ENCODE measurements at regions not wholly inside any gene's neighbourhood (a gene's known extent, or its start where the extent isn't known, plus 50 kb on each side); places are given as distances from the start of the nearest gene placed in this dataset.
"Not testable (repeated sequence)": the region's sequence is repeated elsewhere in the genome, so short reads cannot be mapped to it uniquely, and the experiment has no call there.

DNA sequence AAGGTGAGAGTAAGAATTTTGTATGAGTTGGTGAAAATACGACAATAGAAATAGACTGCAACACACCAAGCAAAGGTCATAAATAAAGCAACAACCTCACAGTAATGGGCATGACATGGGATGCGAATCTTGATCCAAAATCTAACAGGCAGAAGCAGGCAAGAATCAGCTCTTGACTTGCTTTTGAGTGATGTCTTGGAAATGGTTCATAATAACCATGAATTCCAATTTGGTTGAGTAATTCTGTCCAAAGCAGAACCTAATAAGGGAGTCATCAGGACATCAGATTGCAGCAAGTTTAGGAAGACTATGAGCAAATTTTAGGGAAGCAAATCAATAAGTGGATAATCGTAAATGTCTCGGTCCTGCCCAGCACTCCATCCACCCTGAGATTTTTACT lies 224.0 kb upstream of the ISX start:
- TF ChIP-seq, protein P1, sequence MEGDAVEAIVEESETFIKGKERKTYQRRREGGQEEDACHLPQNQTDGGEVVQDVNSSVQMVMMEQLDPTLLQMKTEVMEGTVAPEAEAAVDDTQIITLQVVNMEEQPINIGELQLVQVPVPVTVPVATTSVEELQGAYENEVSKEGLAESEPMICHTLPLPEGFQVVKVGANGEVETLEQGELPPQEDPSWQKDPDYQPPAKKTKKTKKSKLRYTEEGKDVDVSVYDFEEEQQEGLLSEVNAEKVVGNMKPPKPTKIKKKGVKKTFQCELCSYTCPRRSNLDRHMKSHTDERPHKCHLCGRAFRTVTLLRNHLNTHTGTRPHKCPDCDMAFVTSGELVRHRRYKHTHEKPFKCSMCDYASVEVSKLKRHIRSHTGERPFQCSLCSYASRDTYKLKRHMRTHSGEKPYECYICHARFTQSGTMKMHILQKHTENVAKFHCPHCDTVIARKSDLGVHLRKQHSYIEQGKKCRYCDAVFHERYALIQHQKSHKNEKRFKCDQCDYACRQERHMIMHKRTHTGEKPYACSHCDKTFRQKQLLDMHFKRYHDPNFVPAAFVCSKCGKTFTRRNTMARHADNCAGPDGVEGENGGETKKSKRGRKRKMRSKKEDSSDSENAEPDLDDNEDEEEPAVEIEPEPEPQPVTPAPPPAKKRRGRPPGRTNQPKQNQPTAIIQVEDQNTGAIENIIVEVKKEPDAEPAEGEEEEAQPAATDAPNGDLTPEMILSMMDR (IDR thresholded peaks at IDR 0.05; ENCODE audit: low read depth, low read length): no peak
- no peak overlapping the region for H3K4me3 ChIP-seq (ENCODE audit: low read depth, low read length)

DNA sequence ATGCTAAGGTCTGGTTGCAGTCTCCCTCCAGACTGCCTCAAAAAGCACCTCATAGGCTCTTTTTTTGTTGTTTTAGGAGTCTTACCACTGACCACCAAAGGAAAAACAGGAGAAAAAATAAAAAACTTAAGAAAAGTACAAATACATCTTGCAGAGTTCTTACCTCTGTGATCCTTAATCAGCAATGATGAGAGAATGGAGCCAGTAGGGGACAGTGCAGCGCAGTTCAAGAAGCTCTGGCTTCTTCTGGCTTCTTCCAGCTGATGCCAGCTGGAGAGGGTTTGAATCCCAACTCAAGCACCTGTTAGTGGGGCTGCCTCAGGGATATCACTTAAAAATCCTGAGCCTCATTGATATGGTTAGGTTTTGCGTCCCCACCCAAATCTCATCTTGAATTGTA lies 223.3 kb upstream of the ISX start:
- TF ChIP-seq, protein P1 (IDR thresholded peaks at IDR 0.05; ENCODE audit: low read depth, low read length): no peak

GRCh38 chr22:34843743-34844142 lies 222.2 kb upstream of the ISX start:
- not testable (repeated sequence) for H3K4me3 ChIP-seq (ENCODE audit: low read depth, low read length)

More for the DNA sequence above, 223.3 kb upstream of the ISX start:
- H3K4me3 ChIP-seq (ENCODE audit: low read depth, low read length): no peak overlapping the region

- H3K4me3 ChIP-seq (ENCODE audit: low read depth, low read length): no peak overlapping the region
- TF ChIP-seq, protein P1 (IDR thresholded peaks at IDR 0.05; ENCODE audit: low read depth, low read length): no peak
Measured at GRCh38 chr22:34845391-34845790, 220.6 kb upstream of the ISX start.

DNA sequence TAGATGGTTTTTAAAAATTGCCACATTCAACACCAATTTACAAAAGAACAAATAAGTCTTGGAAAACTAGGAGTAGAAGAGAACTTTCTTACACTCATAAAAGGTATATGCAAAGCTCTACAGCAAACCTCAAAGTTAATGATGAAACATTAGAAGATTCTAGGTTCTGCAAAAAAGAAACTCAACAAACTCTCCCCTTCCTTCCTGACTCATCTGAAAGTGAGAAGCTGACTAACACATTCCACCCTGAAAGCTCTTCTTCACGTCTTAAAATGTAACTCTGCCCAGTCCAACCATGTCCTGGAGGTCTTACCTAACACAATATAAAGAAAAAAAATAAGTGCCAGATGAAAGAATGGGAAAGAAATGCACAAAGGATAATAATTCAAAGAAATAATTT lies 218.9 kb upstream of the ISX start:
- H3K4me3 ChIP-seq (ENCODE audit: low read depth, low read length): no peak overlapping the region
- TF ChIP-seq, protein P1 (IDR thresholded peaks at IDR 0.05; ENCODE audit: low read depth, low read length): no peak

DNA sequence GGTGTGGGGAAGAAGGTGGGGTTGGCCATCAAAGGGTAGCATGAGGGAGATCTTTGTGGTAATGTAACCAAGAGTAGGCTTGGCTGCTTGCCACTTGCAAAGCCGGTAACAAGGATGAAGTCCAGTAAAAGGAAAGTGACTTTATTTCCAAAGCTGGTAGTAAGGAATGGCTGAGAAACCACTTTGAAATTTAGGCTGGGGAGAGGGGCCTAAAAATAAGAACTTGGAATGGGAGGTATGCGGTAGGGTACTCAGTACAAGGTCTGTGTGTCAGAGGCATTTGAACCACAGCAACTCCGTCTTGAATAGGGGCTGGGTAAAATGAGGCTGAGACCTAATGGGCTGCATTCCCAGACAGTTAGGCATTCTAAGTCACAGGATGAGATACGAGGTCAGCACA lies 216.0 kb upstream of the ISX start:
- TF ChIP-seq, protein P1 (IDR thresholded peaks at IDR 0.05; ENCODE audit: low read depth, low read length): no peak
- H3K4me3 ChIP-seq (ENCODE audit: low read depth, low read length): no peak overlapping the region

DNA sequence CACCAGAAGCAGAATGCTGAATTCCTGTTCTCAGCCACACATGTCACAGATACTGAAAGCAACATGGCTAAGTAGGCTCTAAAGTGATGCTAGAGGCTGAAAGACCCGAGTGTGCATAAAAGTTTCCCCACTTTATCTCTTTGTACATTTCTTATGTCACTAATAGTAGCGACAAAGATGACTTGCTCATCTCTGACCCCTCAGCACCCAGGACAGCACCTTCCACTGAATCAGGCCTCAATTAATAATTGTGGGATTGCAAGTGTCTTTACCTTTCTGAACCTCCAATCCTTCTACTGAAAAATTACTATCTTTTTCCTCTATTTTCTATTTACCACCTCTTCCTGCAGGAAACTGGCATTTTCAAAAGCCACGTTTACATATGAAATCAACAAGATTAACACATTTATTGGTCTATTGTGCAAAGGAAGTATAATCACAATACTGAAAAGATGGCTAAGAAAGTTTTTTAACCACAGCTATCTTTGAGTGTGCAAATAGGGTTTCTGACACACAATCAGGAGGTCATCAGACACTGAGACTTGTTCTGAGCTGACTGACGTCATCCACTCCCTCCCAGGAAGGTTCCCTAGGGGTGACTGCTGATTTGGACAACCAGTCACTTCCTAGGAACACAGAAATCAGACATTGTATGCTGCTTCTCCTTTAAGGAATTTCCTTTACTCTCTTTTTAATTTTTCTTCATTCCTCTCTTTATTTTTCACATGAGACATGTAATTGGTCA lies 213.9 kb upstream of the ISX start:
- TF ChIP-seq, protein P1 (IDR thresholded peaks at IDR 0.05; ENCODE audit: low read depth, low read length): no peak

GRCh38 chr22:34855471-34855870 lies 210.5 kb upstream of the ISX start:
- H3K4me3 ChIP-seq (ENCODE audit: low read depth, low read length): no peak overlapping the region
- TF ChIP-seq, protein P1 (IDR thresholded peaks at IDR 0.05; ENCODE audit: low read depth, low read length): no peak

More for the DNA sequence above, 213.9 kb upstream of the ISX start:
- no peak overlapping the region for H3K4me3 ChIP-seq (ENCODE audit: low read depth, low read length)
